ENCODE measurements at regions not wholly inside any gene's neighbourhood (a gene's known extent, or its start where the extent isn't known, plus 50 kb on each side); places are given as distances from the start of the nearest gene placed in this dataset.
"Not testable (repeated sequence)": the region's sequence is repeated elsewhere in the genome, so short reads cannot be mapped to it uniquely, and the experiment has no call there.

DNA sequence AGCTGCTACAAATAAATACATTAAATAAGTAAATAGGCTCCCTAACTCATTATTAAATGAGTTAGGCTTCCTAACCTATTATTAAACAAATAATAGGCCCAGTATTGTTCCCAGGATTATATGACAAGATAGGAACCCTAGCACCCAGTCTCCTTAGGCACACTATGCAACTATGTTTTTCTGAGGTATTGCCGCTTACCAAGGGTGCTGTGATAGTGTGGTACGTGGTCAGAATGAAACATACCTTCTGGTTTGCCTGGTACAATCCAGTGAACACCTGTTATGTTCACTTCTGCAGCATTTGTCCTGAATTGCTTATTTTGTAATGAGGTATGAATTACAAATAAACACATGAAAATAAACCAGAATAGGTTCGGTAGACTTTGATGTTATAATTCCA is 375.6 kb upstream of the GBE1 start:
- DNase-seq, result no peak

DNA sequence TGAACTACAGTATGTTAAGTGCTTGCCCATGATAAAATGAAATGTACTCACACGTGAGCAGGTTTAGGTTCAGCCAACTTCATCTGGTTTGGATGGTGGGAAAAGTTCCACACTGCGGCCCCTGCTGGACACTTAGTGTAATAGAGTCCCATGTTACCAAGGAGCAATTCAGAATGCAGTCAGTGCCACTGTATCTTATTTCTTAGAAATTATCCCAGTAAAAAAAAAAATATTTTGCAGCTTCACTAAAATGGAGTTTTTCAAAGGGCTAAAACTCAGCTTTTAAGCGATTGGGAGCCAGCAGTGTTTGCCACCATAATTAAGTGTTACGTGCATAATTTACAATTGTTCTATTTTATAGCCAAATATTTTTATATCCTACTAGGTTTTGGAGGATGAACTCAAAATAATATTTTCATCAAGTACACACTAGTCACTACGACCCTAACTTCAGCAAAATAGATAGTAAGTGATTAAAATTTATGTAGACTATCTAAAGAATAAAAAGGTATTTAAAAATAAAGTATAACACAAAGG is 371.7 kb upstream of the GBE1 start:
- peak; percentile 42 for DNase-seq

DNA sequence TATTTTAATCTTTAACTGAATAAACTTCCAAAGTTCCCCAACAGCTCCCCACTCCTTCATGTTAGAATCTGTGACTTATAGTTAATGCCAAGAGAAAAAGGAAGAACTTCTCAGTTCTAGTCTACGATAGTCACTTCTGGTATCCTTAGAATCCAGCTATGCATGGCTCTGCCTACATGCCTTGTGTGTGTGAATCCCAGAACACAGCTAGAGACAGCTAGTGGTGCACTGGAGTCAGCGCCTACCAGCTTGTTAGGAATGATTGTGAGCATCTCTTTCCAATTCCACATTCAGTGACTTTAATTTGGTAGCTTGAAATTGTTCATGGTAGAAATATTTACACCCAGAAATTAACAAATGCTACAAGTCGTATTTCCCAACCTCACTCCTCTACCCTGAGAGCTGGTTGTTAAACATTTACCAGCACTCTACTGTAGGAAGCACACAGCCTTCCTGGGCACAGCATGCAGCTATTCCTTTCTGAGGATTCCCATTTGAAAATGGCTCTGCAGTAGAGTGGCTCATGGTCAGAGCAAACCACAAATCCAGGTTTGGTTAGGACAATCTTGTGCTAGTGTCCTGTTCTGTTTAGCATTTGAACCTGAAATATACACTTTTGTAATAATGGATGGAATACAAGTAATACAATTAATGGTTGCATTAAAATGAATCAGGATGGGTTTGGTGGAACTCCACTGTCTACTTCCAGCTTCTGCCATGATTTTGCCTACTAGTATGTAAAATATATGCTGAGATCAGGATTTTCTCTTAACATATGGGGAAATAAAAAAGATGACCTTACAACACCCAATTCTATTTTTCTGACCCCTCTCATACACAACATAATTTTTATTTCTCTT is 371.0 kb upstream of the GBE1 start:
- no peak for DNase-seq

DNA sequence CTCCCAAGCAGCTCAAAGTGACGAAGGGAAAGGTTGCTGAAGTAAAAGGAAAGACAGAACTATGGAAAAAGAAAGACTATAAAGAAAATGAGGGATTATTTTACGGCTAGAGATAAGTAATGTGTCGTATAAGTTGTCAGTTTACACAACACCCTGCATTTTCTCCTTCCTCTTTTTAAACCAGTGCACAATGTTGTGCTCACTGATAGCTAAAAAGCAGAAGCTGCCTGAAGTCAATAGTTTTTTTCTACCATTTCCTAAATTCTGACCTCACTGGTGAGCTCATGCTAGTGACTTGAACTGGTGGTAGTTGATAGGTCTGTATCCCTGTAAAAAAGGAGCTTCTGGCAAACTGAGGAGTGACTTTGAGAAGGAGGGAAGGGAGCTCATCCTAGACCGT is 368.6 kb upstream of the GBE1 start:
- no peak for DNase-seq

DNA sequence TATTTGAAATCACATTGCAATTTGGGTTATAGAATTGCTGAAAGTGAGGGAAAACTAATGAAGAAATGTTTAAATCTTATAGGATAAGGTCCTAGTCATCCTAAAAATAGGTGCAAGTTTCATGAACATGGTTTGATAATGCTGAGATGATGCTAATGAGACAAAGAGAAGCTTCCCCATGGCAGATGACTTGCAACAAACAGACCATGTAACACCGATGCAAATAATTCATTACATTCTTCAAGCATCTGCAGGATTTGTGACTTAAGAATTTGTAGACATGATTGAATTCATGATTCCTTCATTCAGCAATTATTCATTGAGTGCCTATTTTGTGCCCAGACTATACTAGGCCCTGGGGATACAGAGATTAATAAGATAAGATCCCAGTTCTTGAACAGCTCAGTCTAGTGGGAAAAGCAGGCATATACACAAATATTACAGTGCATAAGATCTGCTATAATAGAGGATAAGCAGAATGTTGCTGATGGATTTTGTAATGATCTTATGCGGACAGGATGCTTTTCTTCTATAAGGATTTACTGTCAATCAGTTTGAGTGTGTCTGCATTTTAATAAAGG is 367.9 kb upstream of the GBE1 start:
- DNase-seq, result no peak

DNA sequence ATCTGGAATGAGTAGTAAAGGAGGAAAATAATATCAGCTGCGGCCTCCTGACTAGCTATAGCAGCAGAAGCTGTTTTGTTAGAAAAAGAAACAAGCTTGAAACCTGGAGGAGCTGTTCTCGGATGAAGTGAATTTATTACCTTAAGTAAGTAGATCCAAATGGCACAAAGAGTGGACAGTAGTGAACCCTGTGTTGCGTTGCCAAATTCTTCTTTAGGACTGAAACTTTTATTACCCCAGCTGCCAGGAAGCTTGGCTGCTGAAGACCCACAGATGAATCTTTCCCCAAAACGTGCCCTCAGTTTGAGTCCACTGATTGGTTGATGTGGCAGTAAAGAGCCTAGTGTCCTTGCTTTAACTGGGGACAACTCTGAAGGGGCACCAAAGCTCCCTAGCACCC is 366.8 kb upstream of the GBE1 start:
- no peak for DNase-seq

DNA sequence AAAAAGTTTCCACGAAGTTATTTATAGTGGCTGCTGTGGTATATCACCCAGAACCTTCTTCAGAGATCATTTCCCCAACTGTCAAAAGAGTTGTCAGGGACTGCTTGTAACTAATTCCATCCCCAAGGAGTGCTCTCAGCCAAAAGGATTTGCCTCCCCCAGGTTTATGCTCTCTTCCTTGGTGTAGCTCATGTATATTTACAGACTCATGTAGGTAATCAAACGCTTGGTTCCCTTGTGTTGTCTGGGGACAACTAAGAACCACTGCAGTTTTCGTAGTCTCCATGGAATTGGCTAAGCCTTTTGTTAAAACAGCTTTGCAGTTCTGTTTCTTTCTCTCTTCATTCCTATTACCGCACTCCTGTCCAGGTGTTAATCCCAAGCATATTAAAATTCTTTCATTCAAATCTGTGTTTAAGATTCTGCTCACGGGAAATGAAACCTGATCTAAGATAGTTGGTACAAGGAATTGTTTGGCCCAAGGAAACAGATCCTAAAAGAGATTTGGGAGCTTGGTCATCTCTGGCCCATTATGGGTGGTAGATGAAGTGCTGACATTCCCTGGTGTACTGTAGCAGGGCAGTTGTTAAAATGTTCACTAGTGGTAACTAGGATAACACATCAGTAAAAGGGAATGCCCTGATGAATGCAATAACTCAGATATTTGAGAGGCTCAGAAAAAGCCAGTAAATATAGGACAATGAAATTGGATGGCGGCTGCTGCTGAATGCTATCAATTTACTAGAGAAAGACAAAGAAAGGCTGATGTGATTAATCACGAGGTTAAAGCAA is 361.3 kb upstream of the GBE1 start:
- no peak for DNase-seq

DNA sequence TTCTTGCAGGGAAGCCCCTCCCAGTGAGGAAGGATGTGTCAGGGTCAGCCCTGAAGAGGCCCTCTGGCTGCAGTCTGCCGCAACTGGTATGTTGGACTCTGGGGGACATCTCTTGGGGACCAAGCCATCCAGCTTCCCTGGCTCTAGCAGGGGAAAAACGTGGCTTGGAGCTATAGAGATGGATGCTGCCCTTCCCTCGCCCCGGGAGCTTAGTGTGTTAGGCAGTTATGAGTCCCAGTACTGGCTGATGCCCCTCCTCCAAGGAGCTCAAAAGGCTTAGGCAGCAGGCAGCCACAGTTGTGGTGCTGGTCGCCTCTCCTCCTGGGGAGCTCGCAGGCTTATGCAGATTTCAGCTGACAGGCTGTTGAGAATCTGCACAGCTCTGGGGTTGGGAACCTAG is 353.1 kb upstream of the GBE1 start:
- DNase-seq, result no peak

DNA sequence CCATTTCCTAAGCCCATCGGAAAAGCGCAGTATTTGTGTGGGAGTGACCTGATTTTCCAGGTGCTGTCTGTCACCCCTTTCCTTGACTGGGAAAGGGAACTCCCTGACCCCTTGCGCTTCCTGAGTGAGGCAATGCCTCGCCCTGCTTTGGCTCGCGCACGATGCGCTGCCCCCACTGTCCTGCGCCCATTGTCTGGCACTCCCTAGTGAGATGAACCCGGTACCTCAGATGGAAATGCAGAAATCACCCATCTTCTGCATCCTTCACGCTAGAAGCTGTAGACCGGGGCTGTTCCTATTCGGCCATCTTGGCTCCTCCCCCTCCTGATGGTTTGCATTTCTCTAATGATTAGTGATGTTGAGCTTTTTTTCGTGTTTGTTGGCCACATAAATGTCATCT is 349.3 kb upstream of the GBE1 start:
- DNase-seq, result not testable (repeated sequence)

DNA sequence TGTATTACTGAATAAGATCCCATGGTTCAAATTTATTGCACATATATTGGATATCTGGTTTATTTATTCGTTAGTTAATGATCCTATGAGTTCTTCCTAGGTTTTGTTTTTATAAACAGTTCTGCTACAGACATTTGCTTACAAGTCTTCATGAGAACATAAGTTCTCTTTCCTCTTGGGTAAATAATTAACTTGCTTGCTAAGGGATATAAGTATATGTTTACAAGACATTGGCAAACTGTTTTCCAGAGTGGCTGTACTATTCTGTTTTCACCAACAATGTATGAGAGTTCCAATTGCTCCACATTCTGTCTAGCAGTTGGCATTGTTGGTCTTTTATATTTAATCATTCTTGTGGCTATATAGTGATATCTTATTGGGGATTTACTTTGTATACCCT is 341.8 kb upstream of the GBE1 start:
- DNase-seq, result no peak

DNA sequence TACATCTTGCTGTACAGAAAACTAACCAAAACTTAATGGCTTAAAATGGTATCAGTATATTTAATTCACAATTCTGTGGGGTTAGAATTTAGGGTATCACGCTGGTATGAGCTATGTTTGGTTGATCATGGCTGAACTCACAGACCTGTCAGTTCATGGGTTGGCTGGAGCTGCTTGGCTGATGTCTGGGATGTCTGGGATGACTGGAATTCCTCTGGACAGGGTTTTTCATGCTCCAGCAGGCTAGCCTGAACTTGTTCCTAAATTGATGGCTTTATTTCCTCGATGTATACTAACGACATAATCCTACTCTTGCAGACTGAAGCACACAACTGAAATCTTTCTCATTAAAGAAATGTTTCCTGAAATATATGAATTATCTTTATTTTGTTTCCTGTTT is 338.9 kb upstream of the GBE1 start:
- DNase-seq, result no peak

DNA sequence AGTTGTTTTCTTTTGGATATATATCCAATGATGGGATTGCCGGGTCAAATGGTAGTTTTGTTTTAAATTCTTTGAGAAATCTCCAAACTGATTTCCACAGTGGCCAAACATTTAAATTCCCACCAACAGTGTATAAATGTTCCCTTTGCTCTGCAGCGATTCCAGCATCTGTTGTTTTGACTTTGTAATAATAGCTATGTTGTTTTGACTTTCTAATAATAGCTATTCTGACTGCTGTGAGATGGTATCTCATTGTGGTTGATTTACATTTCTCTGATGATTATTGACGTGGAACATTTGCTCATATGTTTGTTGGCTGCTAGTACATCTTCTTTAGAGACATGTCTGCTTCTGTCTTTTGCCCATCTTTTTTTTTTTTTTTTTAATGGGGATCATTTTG is 332.2 kb upstream of the GBE1 start:
- DNase-seq, result no peak

DNA sequence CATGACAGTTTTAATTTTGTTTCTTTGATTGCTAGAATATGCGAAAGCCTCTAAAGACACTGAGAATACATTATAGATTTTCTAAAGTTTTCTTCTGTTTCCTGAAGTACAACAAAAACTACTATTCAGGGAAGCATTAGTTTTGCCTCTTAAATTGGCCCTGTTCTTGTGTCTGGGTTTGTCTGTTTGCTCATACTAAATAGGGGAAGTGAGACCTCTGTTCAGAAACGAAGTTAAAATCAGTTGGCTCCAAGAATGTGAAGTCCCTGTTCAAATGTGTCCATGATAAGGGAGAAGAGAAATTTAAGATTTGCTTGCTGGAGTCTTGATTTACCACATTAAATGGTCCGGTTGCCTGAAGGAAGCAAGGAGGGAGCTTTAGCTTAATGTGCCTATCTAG is 327.3 kb upstream of the GBE1 start:
- no peak for DNase-seq

DNA sequence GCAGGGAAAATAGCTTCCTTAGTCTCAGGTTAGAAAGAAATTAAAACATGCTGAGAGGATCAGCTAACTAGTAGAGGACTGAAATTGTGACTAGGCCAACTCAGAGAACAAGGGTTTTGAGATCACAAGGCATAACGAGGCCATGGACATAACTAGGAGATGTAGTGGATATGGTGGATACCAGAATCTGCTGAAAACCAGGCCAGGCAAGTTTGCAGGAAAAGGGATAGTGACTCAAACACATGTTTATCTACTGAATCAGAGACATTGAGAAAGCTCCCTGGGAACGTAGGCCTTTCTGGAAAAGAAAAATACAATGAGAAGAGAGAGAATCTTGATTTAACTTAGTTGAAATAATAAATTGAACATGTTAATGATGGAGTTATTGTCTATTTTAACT is 326.5 kb upstream of the GBE1 start:
- no peak for DNase-seq

DNA sequence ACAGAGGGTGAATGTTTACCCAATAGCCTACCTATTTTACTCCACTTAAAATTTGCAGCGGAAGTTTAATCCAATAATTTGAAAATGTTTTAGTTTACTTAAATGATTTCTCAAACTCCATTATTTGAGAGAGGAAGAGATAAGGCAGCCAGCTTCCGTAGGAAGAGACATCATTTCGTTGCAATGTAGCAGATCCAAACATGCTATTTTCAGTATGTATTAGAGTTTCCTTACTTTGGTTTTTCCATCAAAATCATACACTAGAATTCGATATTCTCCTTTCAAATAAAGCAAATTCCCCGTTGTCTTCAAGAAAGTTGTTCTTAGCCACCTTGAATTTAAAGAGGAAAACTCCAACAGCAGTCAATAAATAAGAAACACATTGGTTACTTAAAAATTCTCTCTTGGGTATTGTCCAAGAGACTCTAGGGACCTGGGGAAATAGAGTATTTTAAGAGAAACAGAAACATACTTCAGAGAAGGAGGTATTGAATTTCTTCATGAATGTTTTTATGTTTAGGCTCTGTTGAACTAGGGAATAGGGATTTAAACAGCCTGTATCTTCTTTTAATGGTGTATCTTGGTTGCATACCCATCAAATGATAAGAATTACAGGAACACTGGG is 324.5 kb upstream of the GBE1 start:
- DNase-seq, result no peak

DNA sequence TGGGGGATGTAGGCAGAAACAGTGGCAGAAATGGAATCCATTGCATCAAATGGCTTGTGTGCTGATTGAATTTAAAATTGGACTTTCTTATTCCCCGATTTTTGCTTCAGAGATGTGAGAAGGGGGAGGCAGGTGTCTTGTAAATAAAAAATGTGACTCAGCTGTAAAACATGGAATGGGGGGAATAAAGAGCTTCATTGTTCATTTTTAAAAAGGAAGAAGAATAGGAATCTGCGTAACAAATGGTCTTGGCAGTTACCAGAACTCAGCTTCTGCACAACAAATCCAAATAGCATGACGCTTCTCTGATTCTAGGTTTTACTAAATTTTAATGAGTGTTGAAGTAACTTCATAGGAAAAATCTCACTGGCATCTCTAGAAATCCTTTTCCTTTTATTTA is 323.9 kb upstream of the GBE1 start:
- DNase-seq, result no peak

DNA sequence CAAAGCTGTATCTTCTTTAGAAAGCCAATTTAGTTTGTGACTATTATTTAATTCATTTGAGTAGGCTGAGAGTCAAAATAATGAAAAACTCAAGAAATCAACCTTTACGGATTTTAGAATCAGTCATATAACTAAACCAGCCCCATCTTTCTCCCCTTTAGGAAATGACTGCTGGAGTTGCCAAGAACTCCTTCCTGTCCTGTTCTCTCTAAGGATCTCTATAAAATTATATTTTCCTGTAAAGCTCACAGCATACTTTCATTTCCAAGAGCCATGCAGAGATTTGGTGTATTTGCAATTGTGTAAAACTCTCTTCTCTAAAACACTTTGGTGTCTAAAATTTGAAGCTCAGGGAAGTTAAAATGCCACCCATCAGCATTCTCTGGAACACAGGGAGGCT is 323.4 kb upstream of the GBE1 start:
- no peak for DNase-seq

DNA sequence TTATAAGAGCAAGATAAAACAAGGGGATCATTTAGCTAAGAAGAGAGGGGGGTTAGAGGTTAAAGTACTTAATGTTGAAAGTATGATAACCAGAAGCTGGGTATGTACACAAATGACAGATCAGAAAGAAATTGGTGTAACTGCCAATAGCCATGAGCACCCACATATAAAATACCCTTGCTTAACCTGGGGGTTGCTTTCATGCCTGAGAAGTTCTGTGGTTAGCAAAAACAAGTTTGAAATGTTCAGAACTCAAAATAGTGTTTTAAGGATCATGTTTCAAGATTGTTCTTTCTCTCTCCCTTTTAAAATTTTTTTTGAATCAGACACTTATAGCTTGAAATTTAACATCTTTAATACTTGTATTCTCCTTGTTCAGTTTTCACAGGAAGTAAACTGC is 321.4 kb upstream of the GBE1 start:
- no peak for DNase-seq

DNA sequence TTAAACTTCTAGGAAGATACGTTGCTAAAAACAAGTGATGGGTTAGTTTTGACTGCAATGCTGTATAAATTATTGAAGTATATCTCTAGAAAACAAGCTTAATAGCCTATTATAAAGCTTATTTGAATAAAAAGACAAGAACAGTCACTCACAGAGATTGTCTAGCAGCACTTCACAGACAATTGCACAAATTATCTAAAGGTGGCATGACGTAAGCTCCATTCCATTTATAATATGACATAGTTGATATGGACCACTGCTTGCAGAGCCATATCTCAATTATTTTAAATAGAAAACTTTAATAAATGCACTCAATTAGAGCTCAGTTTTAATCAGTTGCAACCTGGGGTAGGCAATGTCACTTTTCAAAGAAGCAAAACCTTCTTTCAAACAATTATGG is 319.9 kb upstream of the GBE1 start:
- no peak for DNase-seq

DNA sequence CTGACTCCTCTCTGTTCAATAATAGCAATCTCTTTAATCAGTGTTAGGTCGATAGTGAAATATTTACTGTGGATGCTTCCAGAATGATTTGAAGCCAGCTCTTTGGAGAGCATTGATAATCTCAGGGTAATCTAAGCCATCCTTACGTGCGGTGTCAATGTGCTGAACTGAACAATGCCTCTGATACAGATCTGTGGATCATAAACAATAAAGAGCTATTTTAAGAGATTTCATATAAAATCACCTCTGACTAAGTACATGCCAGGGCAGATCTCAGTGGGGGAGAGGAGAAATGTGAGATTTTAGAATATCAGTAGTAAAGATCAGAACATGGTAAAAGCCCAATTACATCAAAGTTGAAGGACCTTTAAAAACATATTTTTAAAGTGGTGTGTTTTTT is 319.3 kb upstream of the GBE1 start:
- no peak for DNase-seq

DNA sequence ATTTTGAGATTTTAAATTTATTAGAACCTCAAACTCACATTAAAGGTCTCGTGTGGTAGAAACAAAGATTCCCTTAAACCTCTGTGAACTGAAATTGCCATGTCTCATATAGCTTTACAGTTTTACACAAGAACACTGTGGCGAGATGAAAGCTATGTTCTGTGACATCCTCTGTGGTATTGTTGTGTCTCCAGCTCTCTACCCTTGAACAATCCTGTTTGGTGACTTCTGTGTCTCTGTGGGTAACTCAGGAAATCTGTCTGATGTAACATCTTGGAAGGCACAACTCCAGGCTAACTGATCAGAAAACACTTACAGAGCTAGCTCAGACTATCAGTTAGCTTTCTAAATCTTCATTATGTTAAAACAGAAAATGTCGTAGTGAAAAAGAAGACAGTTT is 318.8 kb upstream of the GBE1 start:
- DNase-seq, result no peak

DNA sequence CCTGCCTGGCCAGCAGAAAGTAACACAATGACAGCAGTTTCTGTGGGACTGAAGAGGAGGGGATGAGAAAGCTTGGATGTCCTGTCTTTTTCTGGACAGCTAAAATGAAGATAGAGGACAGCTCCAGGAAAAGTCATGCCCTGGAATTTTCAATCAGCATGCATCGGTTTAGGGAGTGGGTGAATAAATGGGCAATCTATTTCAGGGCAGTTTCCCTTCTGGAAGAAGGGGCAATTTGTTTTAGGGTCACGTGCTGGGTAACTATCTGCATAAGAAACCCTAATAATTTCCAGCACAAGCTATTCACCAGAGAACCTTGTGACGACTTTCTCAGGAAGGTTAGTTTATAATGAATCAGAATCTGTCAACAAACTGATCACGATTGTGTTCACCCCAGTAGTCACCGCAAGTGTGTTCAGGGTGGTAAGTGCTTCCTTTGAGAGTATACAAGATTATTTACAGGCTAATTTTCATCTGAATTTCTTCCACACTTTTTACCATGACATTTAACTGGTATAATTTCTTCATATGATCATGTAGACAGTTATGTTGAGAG is 318.0 kb upstream of the GBE1 start:
- DNase-seq, result no peak

DNA sequence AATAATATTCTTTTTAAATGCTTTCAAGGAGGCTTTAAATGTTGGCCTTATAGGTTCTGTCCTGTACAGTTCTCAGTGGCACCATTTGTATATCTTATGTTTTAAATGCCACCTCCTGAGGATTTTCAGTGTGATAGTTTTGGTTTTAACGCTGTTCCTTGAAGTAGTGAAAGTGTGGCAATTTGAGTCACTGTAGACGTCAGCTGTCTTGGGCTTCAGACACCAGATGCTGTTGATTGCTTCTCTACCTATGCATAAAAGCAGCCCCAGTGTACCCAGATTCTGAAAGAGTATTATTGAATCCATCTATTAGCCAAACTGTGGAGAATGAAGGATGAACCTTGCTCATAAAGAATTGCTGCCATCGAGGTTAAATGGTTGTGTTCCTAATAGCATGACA is 316.8 kb upstream of the GBE1 start:
- DNase-seq, result no peak

Measured in stimulated activated CD4-positive, alpha-beta T cell treated with anti-CD3 and anti-CD28 coated beads, Interleukin-4, amount 100 ng/mL, for 1 hour (primary cell).